GM19467 (cell line): ENCODE measurements at regions not wholly inside any gene's neighbourhood (a gene's known extent, or its start where the extent isn't known, plus 50 kb on each side); places are given as distances from the start of the nearest gene placed in this dataset.

Experiments used
- ATAC-seq: cut with Tn5 transposase; IDR thresholded peaks from one replicate; pipeline ENCODE4 v1.9.1; 2021; ENCODE audit warnings: mild to moderate bottlenecking, moderate library complexity; ENCODE audit not compliant: unreplicated experiment

- ATAC-seq = no peak
These were observed 157.3 kb downstream of the TBXT start for GRCh38 chr6:166010136-166010960.

GRCh38 chr6:166009385-166010031, 158.1 kb downstream of the TBXT start:
- no peak for ATAC-seq

GRCh38 chr6:166008441-166009369, 158.9 kb downstream of the TBXT start:
- no peak for ATAC-seq

- ATAC-seq = no peak
These were observed 160.0 kb downstream of the TBXT start for GRCh38 chr6:166007349-166008263.

- ATAC-seq = no peak
These were observed 160.8 kb downstream of the TBXT start for GRCh38 chr6:166006900-166007301.

- ATAC-seq = no peak
These were observed 161.4 kb downstream of the TBXT start for GRCh38 chr6:166005944-166006899.

GRCh38 chr6:166005401-166005943, 162.2 kb downstream of the TBXT start:
- ATAC-seq = no peak

- no peak for ATAC-seq
These were observed 162.8 kb downstream of the TBXT start for GRCh38 chr6:166004876-166005275.

GRCh38 chr6:166004471-166004870, 163.2 kb downstream of the TBXT start:
- no peak for ATAC-seq

- no peak for ATAC-seq
These were observed 164.1 kb downstream of the TBXT start for GRCh38 chr6:166003569-166003968.

GRCh38 chr6:166001359-166001758, 166.3 kb downstream of the TBXT start:
- no peak for ATAC-seq

GRCh38 chr6:165999279-165999678, 168.4 kb downstream of the TBXT start:
- no peak for ATAC-seq

GRCh38 chr6:165998072-165998471, 169.6 kb downstream of the TBXT start:
- ATAC-seq = no peak

- no peak for ATAC-seq
These were observed 176.3 kb downstream of the TBXT start for GRCh38 chr6:165991341-165991740.

GRCh38 chr6:165990216-165990615, 177.4 kb downstream of the TBXT start:
- no peak for ATAC-seq

GRCh38 chr6:165988757-165989456, 178.7 kb downstream of the TBXT start:
- ATAC-seq = no peak

GRCh38 chr6:165988302-165988756, 179.3 kb downstream of the TBXT start:
- no peak for ATAC-seq
